GM19035 (cell line): ENCODE measurements at regions not wholly inside any gene's neighbourhood (a gene's known extent, or its start where the extent isn't known, plus 50 kb on each side); places are given as distances from the start of the nearest gene placed in this dataset.

Source experiments
- ATAC-seq: cut with Tn5 transposase; IDR thresholded peaks from one replicate; pipeline ENCODE4 v1.9.1; 2021; ENCODE audit not compliant: unreplicated experiment

- ATAC-seq: no peak
These were observed 275.4 kb upstream of the LRRC3B start for GRCh38 chr3:26347150-26347549.

- no peak for ATAC-seq
These were observed 271.7 kb upstream of the LRRC3B start for GRCh38 chr3:26350853-26351252.

- ATAC-seq: no peak
These were observed 269.5 kb upstream of the LRRC3B start for GRCh38 chr3:26353097-26353496.

- ATAC-seq: no peak
These were observed 264.2 kb upstream of the LRRC3B start for GRCh38 chr3:26358405-26358804.

GRCh38 chr3:26365706-26366105, 256.9 kb upstream of the LRRC3B start:
- no peak for ATAC-seq

- ATAC-seq: no peak
These were observed 254.3 kb upstream of the LRRC3B start for GRCh38 chr3:26368312-26368711.

- ATAC-seq: no peak
These were observed 253.4 kb upstream of the LRRC3B start for GRCh38 chr3:26369133-26369532.

- no peak for ATAC-seq
These were observed 246.6 kb upstream of the LRRC3B start for GRCh38 chr3:26375843-26376530.

GRCh38 chr3:26381411-26381810, 241.2 kb upstream of the LRRC3B start:
- no peak for ATAC-seq

- no peak for ATAC-seq
These were observed 215.9 kb upstream of the LRRC3B start for GRCh38 chr3:26406636-26407035.

- ATAC-seq: no peak
These were observed 204.0 kb upstream of the LRRC3B start for GRCh38 chr3:26418553-26418952.

GRCh38 chr3:26422415-26422814, 200.2 kb upstream of the LRRC3B start:
- ATAC-seq: no peak

- ATAC-seq: no peak
These were observed 197.5 kb upstream of the LRRC3B start for GRCh38 chr3:26425076-26425475.

- ATAC-seq: no peak
These were observed 193.6 kb upstream of the LRRC3B start for GRCh38 chr3:26428992-26429391.

- no peak for ATAC-seq
These were observed 184.9 kb upstream of the LRRC3B start for GRCh38 chr3:26437678-26438077.

GRCh38 chr3:26438325-26438940, 184.1 kb upstream of the LRRC3B start:
- no peak for ATAC-seq

- ATAC-seq: no peak
These were observed 183.3 kb upstream of the LRRC3B start for GRCh38 chr3:26438981-26439884.

GRCh38 chr3:26449996-26450395, 172.6 kb upstream of the LRRC3B start:
- ATAC-seq: peak; percentile 68

GRCh38 chr3:26452363-26452762, 170.2 kb upstream of the LRRC3B start:
- no peak for ATAC-seq

- ATAC-seq: no peak
These were observed 161.6 kb upstream of the LRRC3B start for GRCh38 chr3:26460985-26461384.

- no peak for ATAC-seq
These were observed 150.2 kb upstream of the LRRC3B start for GRCh38 chr3:26472345-26472744.

- ATAC-seq: no peak
These were observed 147.9 kb upstream of the LRRC3B start for GRCh38 chr3:26474706-26475105.
